ENCODE measurements at regions not wholly inside any gene's neighbourhood (a gene's known extent, or its start where the extent isn't known, plus 50 kb on each side); places are given as distances from the start of the nearest gene placed in this dataset.

GRCh38 chr6:156562019-156562418 lies 215.2 kb upstream of the ARID1B start:
- H3K4me3 Mint-ChIP-seq (ENCODE audit: low read depth, unreplicated experiment) = no peak overlapping the region
- no peaks in the 10 kb centered on the region for H3K27me3 Mint-ChIP-seq (ENCODE audit: unreplicated experiment)
- DNase-seq = no peak
- BruUV-seq (replicated peaks) = no TSS peak
- H3K9me3 Mint-ChIP-seq (ENCODE audit: low read depth, unreplicated experiment) = no peaks in the 10 kb centered on the region
- intact Hi-C loops (cut with micrococcal nuclease; ENCODE audit: unreplicated experiment) = loop anchor here (10.0 kb wide), 1 partner anchor 223 kb away; no protein-coding TSS in a partner anchor
- no peaks in the 10 kb centered on the region for H3K4me1 Mint-ChIP-seq (ENCODE audit: low read depth, unreplicated experiment)
- H3K36me3 Mint-ChIP-seq (ENCODE audit: insufficient read depth, unreplicated experiment) = no peaks in the 10 kb centered on the region
- CTCF ChIA-PET = no interaction called here
- H3K27ac Mint-ChIP-seq (ENCODE audit: unreplicated experiment) = no peak overlapping the region
- TF ChIP-seq, protein P1, sequence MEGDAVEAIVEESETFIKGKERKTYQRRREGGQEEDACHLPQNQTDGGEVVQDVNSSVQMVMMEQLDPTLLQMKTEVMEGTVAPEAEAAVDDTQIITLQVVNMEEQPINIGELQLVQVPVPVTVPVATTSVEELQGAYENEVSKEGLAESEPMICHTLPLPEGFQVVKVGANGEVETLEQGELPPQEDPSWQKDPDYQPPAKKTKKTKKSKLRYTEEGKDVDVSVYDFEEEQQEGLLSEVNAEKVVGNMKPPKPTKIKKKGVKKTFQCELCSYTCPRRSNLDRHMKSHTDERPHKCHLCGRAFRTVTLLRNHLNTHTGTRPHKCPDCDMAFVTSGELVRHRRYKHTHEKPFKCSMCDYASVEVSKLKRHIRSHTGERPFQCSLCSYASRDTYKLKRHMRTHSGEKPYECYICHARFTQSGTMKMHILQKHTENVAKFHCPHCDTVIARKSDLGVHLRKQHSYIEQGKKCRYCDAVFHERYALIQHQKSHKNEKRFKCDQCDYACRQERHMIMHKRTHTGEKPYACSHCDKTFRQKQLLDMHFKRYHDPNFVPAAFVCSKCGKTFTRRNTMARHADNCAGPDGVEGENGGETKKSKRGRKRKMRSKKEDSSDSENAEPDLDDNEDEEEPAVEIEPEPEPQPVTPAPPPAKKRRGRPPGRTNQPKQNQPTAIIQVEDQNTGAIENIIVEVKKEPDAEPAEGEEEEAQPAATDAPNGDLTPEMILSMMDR (IDR thresholded peaks at IDR 0.05; ENCODE audit: unreplicated experiment) = no peak

DNA sequence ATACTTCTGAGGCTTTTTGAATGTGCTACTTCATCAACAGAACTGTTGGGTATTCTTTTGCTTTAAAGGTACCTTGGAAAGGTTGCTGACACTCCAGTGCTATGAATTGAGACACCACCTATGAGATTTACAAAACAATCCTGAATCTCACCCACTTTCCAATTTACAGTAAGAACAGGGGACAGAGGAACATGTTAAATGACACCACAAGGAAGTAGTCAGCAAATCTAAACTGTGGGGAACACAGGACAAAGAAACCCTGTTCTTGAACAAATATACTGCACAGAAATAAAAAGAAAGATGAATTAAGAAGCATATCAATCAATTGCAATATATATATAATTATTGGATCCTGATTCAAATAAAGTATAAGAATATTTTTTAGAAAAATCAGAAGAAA lies 216.7 kb upstream of the ARID1B start:
- CTCF ChIA-PET = no interaction called here
- DNase-seq = no peak
- TF ChIP-seq, protein P1 (IDR thresholded peaks at IDR 0.05; ENCODE audit: unreplicated experiment) = no peak
- BruUV-seq (replicated peaks) = no TSS peak
- H3K4me3 Mint-ChIP-seq (ENCODE audit: low read depth, unreplicated experiment) = no peak overlapping the region
- no peaks in the 10 kb centered on the region for H3K4me1 Mint-ChIP-seq (ENCODE audit: low read depth, unreplicated experiment)
- no peaks in the 10 kb centered on the region for H3K27me3 Mint-ChIP-seq (ENCODE audit: unreplicated experiment)
- no peaks in the 10 kb centered on the region for H3K9me3 Mint-ChIP-seq (ENCODE audit: low read depth, unreplicated experiment)
- intact Hi-C loops (cut with micrococcal nuclease; ENCODE audit: unreplicated experiment) = loop anchor here (10.0 kb wide), 1 partner anchor 224 kb away; no protein-coding TSS in a partner anchor
- H3K36me3 Mint-ChIP-seq (ENCODE audit: insufficient read depth, unreplicated experiment) = no peaks in the 10 kb centered on the region
- no peak overlapping the region for H3K27ac Mint-ChIP-seq (ENCODE audit: unreplicated experiment)

- intact Hi-C loops (cut with micrococcal nuclease; ENCODE audit: unreplicated experiment) = loop anchor here (10.0 kb wide), 1 partner anchor 106 kb away; no protein-coding TSS in a partner anchor
- Mint-ChIP-seq H3K27ac (ENCODE audit: unreplicated experiment) (no peak overlapping the region), H3K4me1 (ENCODE audit: low read depth, unreplicated experiment) (no peaks in the 10 kb centered on the region), H3K4me3 (ENCODE audit: low read depth, unreplicated experiment) (no peak overlapping the region), H3K36me3 (ENCODE audit: insufficient read depth, unreplicated experiment) (no peaks in the 10 kb centered on the region), H3K9me3 (ENCODE audit: low read depth, unreplicated experiment) (no peaks in the 10 kb centered on the region), H3K27me3 (ENCODE audit: unreplicated experiment) (no peaks in the 10 kb centered on the region)
- no peak for DNase-seq
- CTCF ChIA-PET = no interaction called here
- TF ChIP-seq, protein P1 (IDR thresholded peaks at IDR 0.05; ENCODE audit: unreplicated experiment) = no peak
- no TSS peak for BruUV-seq (replicated peaks)
These were observed 218.0 kb upstream of the ARID1B start for GRCh38 chr6:156559162-156559690.

DNA sequence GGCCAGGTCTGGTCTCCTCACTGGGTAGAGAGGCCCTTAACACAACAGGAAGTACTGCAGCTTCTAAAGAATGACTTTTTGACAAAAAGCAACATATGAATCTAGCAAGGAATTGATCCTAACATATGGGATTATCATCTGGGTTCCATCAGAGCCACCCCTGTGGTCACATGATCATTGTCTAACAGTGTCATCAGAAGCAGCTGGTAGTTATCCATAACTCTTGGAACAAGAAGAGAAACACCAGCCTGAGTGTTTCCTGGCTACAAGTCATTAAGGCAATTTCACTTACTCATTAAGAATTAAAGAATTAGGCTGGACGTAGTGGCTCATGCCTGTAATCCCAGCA lies 219.3 kb upstream of the ARID1B start:
- no peak for DNase-seq
- CTCF ChIA-PET = no interaction called here
- intact Hi-C loops (cut with micrococcal nuclease; ENCODE audit: unreplicated experiment) = loop anchor here (10.0 kb wide), 1 partner anchor 107 kb away; no protein-coding TSS in a partner anchor
- no peaks in the 10 kb centered on the region for H3K36me3 Mint-ChIP-seq (ENCODE audit: insufficient read depth, unreplicated experiment)
- BruUV-seq (replicated peaks) = no TSS peak
- H3K27me3 Mint-ChIP-seq (ENCODE audit: unreplicated experiment) = no peaks in the 10 kb centered on the region
- TF ChIP-seq, protein P1 (IDR thresholded peaks at IDR 0.05; ENCODE audit: unreplicated experiment) = no peak
- H3K4me3 Mint-ChIP-seq (ENCODE audit: low read depth, unreplicated experiment) = no peak overlapping the region
- no peaks in the 10 kb centered on the region for H3K4me1 Mint-ChIP-seq (ENCODE audit: low read depth, unreplicated experiment)
- H3K27ac Mint-ChIP-seq (ENCODE audit: unreplicated experiment) = no peak overlapping the region
- no peaks in the 10 kb centered on the region for H3K9me3 Mint-ChIP-seq (ENCODE audit: low read depth, unreplicated experiment)
